ENCODE measurements at regions not wholly inside any gene's neighbourhood (a gene's known extent, or its start where the extent isn't known, plus 50 kb on each side); places are given as distances from the start of the nearest gene placed in this dataset.

DNA sequence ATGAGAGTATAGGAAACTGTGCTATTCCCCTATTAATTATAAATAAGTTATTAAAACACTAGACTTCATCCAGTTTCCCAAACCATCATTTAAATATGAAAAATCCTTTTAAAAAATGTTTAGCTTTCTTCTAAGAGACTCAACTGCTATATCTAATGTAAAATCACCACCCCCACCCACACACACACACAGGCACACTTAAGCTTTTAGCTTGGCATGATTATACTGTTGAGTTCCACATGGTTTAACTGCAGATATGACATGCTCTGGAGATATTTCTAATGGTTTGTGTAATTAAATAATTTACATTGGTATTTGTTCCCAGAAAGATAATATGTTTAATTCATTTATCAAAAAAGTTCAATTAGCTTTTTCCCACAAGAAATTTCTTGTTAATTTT lies 1700.1 kb upstream of the SLC10A2 start:
- H3K4me3 ChIP-seq (ENCODE audit: low read length), result no peak overlapping the region
- DNase-seq (ENCODE audit: low read depth), result no peak
- TF ChIP-seq CTCF (conservative IDR thresholded peaks at IDR 0.05; ENCODE audit: low read depth, low read length), result no peak

GRCh38 chr13:104764600-104764999 lies 1698.4 kb upstream of the SLC10A2 start:
- no peak for TF ChIP-seq CTCF (conservative IDR thresholded peaks at IDR 0.05; ENCODE audit: low read depth, low read length)
- no peak overlapping the region for H3K4me3 ChIP-seq (ENCODE audit: low read length)
- DNase-seq (ENCODE audit: low read depth), result no peak

GRCh38 chr13:104759069-104759468 lies 1692.9 kb upstream of the SLC10A2 start:
- no peak overlapping the region for H3K4me3 ChIP-seq (ENCODE audit: low read length)
- DNase-seq (ENCODE audit: low read depth), result no peak
- no peak for TF ChIP-seq CTCF (conservative IDR thresholded peaks at IDR 0.05; ENCODE audit: low read depth, low read length)

- no peak for TF ChIP-seq CTCF (conservative IDR thresholded peaks at IDR 0.05; ENCODE audit: low read depth, low read length)
- H3K4me3 ChIP-seq (ENCODE audit: low read length), result no peak overlapping the region
- no peak for DNase-seq (ENCODE audit: low read depth)
These were observed 1691.5 kb upstream of the SLC10A2 start for GRCh38 chr13:104757712-104758111.

DNA sequence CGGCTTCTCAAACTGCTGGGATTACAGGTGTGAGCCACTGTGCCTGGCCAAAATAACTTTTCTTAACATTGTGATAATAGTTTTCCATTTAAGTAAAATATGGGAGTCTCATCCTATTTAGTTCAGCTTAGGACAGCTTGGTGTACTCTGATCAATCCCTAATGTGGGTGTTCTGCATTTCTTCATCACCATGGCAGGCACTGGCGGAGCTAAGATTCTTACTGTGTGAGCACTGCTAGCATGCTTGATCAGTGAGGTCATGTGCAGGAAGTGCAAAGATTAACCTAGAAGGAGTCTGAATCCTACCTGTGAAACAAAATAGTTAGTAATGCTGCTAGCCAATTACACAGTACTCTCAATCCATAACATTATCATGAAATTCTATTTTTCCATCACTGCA lies 1684.2 kb upstream of the SLC10A2 start:
- no peak for DNase-seq (ENCODE audit: low read depth)
- H3K4me3 ChIP-seq (ENCODE audit: low read length), result no peak overlapping the region
- TF ChIP-seq CTCF (conservative IDR thresholded peaks at IDR 0.05; ENCODE audit: low read depth, low read length), result no peak

GRCh38 chr13:104740641-104741222 lies 1674.5 kb upstream of the SLC10A2 start:
- TF ChIP-seq CTCF (conservative IDR thresholded peaks at IDR 0.05; ENCODE audit: low read depth, low read length), result no peak

DNA sequence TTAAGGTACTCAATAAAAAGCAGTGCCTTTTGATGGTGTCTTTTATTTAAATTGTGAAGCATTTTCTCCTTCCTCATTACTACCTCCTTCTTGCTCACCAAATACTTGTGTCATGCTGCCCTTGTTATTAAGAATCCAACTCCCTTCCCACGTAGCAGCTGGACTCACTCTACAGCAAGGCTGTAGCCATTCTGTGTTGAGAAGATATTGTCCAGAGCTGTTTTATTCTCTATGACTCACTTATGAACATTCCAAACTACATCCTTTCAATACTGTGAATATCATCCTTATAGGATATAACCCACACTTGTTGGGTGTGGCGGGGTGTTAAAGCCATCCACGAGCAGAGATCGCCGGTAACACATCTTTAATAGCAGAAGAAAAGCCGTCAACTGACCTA lies 1671.5 kb upstream of the SLC10A2 start:
- DNase-seq (ENCODE audit: low read depth), result no peak
- no peak overlapping the region for H3K4me3 ChIP-seq (ENCODE audit: low read length)
- TF ChIP-seq CTCF (conservative IDR thresholded peaks at IDR 0.05; ENCODE audit: low read depth, low read length), result no peak

More at GRCh38 chr13:104740641-104741222, 1674.5 kb upstream of the SLC10A2 start:
- no peak for DNase-seq (ENCODE audit: low read depth)
- no peak overlapping the region for H3K4me3 ChIP-seq (ENCODE audit: low read length)

Data from retinal pigment epithelial cell (primary cell).